ENCODE measurements at regions not wholly inside any gene's neighbourhood (a gene's known extent, or its start where the extent isn't known, plus 50 kb on each side); places are given as distances from the start of the nearest gene placed in this dataset.

DNA sequence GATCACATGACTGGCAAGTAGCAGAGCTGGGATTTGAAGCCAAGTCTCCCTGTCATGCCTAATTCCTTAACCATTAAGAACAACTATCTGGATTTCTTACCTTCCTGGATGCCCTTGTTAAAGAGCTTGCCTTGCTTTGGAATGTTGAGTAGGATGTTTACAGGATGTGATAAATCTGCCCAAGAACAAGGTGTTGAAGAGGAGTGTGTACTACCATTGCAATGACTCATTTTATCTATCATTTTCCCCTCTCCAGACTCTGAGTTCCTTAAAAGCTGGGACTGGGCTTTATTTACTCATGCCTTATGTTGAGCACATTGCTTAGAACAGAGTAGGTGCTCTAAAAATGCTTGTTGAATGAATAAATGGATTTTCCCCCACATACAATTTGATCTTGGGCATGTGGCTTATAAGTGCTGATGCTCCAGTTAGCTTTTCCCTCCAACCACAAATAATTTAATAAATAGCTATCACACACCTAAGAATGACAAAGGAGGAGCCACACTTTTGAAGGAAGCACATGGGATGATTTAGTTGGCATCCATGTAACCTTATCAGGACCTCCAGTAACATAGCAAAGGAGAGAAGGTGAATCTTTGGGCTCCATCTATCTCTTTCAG, 268.6 kb upstream of the SESN3 start:
- no peak for TF ChIP-seq POLR2A (IDR thresholded peaks at IDR 0.05)
- TF ChIP-seq, protein P1, sequence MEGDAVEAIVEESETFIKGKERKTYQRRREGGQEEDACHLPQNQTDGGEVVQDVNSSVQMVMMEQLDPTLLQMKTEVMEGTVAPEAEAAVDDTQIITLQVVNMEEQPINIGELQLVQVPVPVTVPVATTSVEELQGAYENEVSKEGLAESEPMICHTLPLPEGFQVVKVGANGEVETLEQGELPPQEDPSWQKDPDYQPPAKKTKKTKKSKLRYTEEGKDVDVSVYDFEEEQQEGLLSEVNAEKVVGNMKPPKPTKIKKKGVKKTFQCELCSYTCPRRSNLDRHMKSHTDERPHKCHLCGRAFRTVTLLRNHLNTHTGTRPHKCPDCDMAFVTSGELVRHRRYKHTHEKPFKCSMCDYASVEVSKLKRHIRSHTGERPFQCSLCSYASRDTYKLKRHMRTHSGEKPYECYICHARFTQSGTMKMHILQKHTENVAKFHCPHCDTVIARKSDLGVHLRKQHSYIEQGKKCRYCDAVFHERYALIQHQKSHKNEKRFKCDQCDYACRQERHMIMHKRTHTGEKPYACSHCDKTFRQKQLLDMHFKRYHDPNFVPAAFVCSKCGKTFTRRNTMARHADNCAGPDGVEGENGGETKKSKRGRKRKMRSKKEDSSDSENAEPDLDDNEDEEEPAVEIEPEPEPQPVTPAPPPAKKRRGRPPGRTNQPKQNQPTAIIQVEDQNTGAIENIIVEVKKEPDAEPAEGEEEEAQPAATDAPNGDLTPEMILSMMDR (IDR thresholded peaks at IDR 0.05) = no peak
